ENCODE measurements at regions not wholly inside any gene's neighbourhood (a gene's known extent, or its start where the extent isn't known, plus 50 kb on each side); places are given as distances from the start of the nearest gene placed in this dataset.
"Not testable (repeated sequence)": the region's sequence is repeated elsewhere in the genome, so short reads cannot be mapped to it uniquely, and the experiment has no call there.

- no peak for DNase-seq (ENCODE audit: low read depth)
Observed at GRCh38 chr4:60314416-60314815, 885.7 kb upstream of the ADGRL3 start.

GRCh38 chr4:60315586-60315985, 884.5 kb upstream of the ADGRL3 start:
- DNase-seq (ENCODE audit: low read depth) = no peak

GRCh38 chr4:60326735-60327134, 873.4 kb upstream of the ADGRL3 start:
- DNase-seq (ENCODE audit: low read depth) = no peak

- no peak for DNase-seq (ENCODE audit: low read depth)
Observed at GRCh38 chr4:60327651-60328050, 872.5 kb upstream of the ADGRL3 start.

GRCh38 chr4:60344908-60345307, 855.2 kb upstream of the ADGRL3 start:
- no peak for DNase-seq (ENCODE audit: low read depth)

GRCh38 chr4:60345392-60345791, 854.7 kb upstream of the ADGRL3 start:
- DNase-seq (ENCODE audit: low read depth) = no peak

- DNase-seq (ENCODE audit: low read depth) = no peak
Observed at GRCh38 chr4:60359746-60360367, 840.3 kb upstream of the ADGRL3 start.

- DNase-seq (ENCODE audit: low read depth) = no peak
Observed at GRCh38 chr4:60365176-60365575, 835.0 kb upstream of the ADGRL3 start.

GRCh38 chr4:60366661-60367060, 833.5 kb upstream of the ADGRL3 start:
- DNase-seq (ENCODE audit: low read depth) = no peak

- no peak for DNase-seq (ENCODE audit: low read depth)
Observed at GRCh38 chr4:60368986-60369385, 831.1 kb upstream of the ADGRL3 start.

- DNase-seq (ENCODE audit: low read depth) = no peak
Observed at GRCh38 chr4:60378010-60378409, 822.1 kb upstream of the ADGRL3 start.

- no peak for DNase-seq (ENCODE audit: low read depth)
Observed at GRCh38 chr4:60384516-60384915, 815.6 kb upstream of the ADGRL3 start.

GRCh38 chr4:60389633-60390032, 810.5 kb upstream of the ADGRL3 start:
- peak; percentile 15 for DNase-seq (ENCODE audit: low read depth)

- DNase-seq (ENCODE audit: low read depth) = peak; percentile 26
Observed at GRCh38 chr4:60396341-60397049, 803.6 kb upstream of the ADGRL3 start.

GRCh38 chr4:60400593-60400992, 799.5 kb upstream of the ADGRL3 start:
- no peak for DNase-seq (ENCODE audit: low read depth)

- no peak for DNase-seq (ENCODE audit: low read depth)
Observed at GRCh38 chr4:60404027-60404426, 796.1 kb upstream of the ADGRL3 start.

- no peak for DNase-seq (ENCODE audit: low read depth)
Observed at GRCh38 chr4:60422439-60422838, 777.7 kb upstream of the ADGRL3 start.

GRCh38 chr4:60423573-60424184, 776.4 kb upstream of the ADGRL3 start:
- DNase-seq (ENCODE audit: low read depth) = not testable (repeated sequence)

GRCh38 chr4:60432911-60433310, 767.2 kb upstream of the ADGRL3 start:
- no peak for DNase-seq (ENCODE audit: low read depth)

GRCh38 chr4:60443068-60443467, 757.1 kb upstream of the ADGRL3 start:
- no peak for DNase-seq (ENCODE audit: low read depth)

- no peak for DNase-seq (ENCODE audit: low read depth)
Observed at GRCh38 chr4:60443796-60444195, 756.3 kb upstream of the ADGRL3 start.

- no peak for DNase-seq (ENCODE audit: low read depth)
Observed at GRCh38 chr4:60450054-60450453, 750.1 kb upstream of the ADGRL3 start.

GRCh38 chr4:60452266-60452665, 747.9 kb upstream of the ADGRL3 start:
- no peak for DNase-seq (ENCODE audit: low read depth)
